Thyroid gland (tissue), 4 donors: ENCODE measurements at regions not wholly inside any gene's neighbourhood (a gene's known extent, or its start where the extent isn't known, plus 50 kb on each side); places are given as distances from the start of the nearest gene placed in this dataset.

Experiments used
- DNase-seq, 2 donors: peaks; one replicate each; pipeline ENCODE4 v3.0.0-alpha.2; 2019
- H3K27ac ChIP-seq, 3 donors: fragments of 200-600 bp; sonication (generic); 1 replicate in 2 of 3; 2 replicates in 1 of 3; pipeline ENCODE4 v1.5.1; 2016 to 2019; ENCODE audit warnings: mild to moderate bottlenecking in 1 of 3, moderate library complexity in 1 of 3
- H3K27me3 ChIP-seq: fragments of 200-600 bp; sonication (generic); one replicate; pipeline ENCODE4 v1.5.1; 2019
- H3K36me3 ChIP-seq, 2 donors: fragments of 200-600 bp; sonication (generic); one replicate each; pipeline ENCODE4 v1.5.1; 2016 to 2019
- H3K4me1 ChIP-seq, 2 donors: fragments of 200-600 bp; sonication (generic); one replicate each; pipeline ENCODE4 v1.5.1; 2017 to 2019
- H3K4me3 ChIP-seq, 3 donors: fragments of 200-600 bp; sonication (generic); replicated peaks in 1 of 3; 1 replicate in 2 of 3; 2 replicates in 1 of 3; pipeline ENCODE4 v1.5.1; 2016; ENCODE audit warnings: mild to moderate bottlenecking in 1 of 3
- H3K9me3 ChIP-seq: fragments of 200-600 bp; sonication (generic); one replicate; pipeline ENCODE4 v1.5.1; 2017
- CTCF ChIP-seq, 6 experiments: fragments of 200-600 bp in 3 of 6; fragments of 450-650 bp in 3 of 6; sonication (generic) in 3 of 6; IDR thresholded peaks; one replicate each; pipeline ENCODE4 v1.5.1; 2016 to 2019; ENCODE audit warnings: antibody characterized with exemption in 6 of 6, mild to moderate bottlenecking in 2 of 6, inconsistent platforms in 1 of 6, moderate library complexity in 1 of 6
- POLR2A ChIP-seq, 2 donors: fragments of 450-650 bp; IDR thresholded peaks; one replicate each; pipeline ENCODE4 v1.6.1; 2017; ENCODE audit warnings: antibody characterized with exemption in 2 of 2, mild to moderate bottlenecking in 2 of 2, moderate library complexity in 1 of 2
- WGBS, 2 donors: methylation state at CpG; one replicate each; pipeline ENCODE4 v1.1.5; 2017; 5-methylcytosine and 5-hydroxymethylcytosine counted together
- intact Hi-C: fragments of 100-400 bp; cut with DNase I; formaldehyde crosslinking; loops from one replicate; pipeline ENCODE4 v1.15.1; 2023

GRCh38 chr10:124211921-124212320, 118.5 kb upstream of the CHST15 start:
- no peaks in the 10 kb centered on the region for H3K36me3 ChIP-seq
- intact Hi-C loops = no loop called here
- TF ChIP-seq POLR2A (IDR thresholded peaks at IDR 0.05) (no peak), CTCF (IDR thresholded peaks at IDR 0.05) (no peak)
- no peaks in the 10 kb centered on the region for H3K9me3 ChIP-seq
- no peak overlapping the region for H3K27ac ChIP-seq
- no peak for DNase-seq
- no peak overlapping the region for H3K4me3 ChIP-seq
- no peaks in the 10 kb centered on the region for H3K27me3 ChIP-seq
- H3K4me1 ChIP-seq = no peaks in the 10 kb centered on the region
- WGBS, 2 donors = 92% methylated on average over 8 of the region's 8 CpGs

GRCh38 chr10:124210263-124210662, 116.9 kb upstream of the CHST15 start:
- intact Hi-C loops = no loop called here
- no peaks in the 10 kb centered on the region for H3K27me3 ChIP-seq
- no peak overlapping the region for H3K27ac ChIP-seq
- H3K4me3 ChIP-seq = no peak overlapping the region
- no peaks in the 10 kb centered on the region for H3K4me1 ChIP-seq
- no peaks in the 10 kb centered on the region for H3K36me3 ChIP-seq
- TF ChIP-seq CTCF (IDR thresholded peaks at IDR 0.05) = no peak
- no peak for TF ChIP-seq POLR2A (IDR thresholded peaks at IDR 0.05)
- no peak for DNase-seq
- 80 to 95% methylated on average over 1 of the region's 1 CpG for WGBS, 2 donors
- no peaks in the 10 kb centered on the region for H3K9me3 ChIP-seq

- no peak for DNase-seq
- WGBS, 2 donors = 93 to 96% methylated on average over 4 to 5 of the region's 5 CpGs
- no peaks in the 10 kb centered on the region for H3K4me1 ChIP-seq
- no peaks in the 10 kb centered on the region for H3K36me3 ChIP-seq
- H3K27me3 ChIP-seq = no peaks in the 10 kb centered on the region
- H3K9me3 ChIP-seq = no peaks in the 10 kb centered on the region
- intact Hi-C loops = no loop called here
- no peak overlapping the region for H3K4me3 ChIP-seq
- no peak for TF ChIP-seq CTCF (IDR thresholded peaks at IDR 0.05)
- no peak for TF ChIP-seq POLR2A (IDR thresholded peaks at IDR 0.05)
- H3K27ac ChIP-seq = no peak overlapping the region
These were observed 114.0 kb upstream of the CHST15 start for GRCh38 chr10:124207391-124207790.

- DNase-seq = no peak
- Histone ChIP-seq H3K4me1 (no peaks in the 10 kb centered on the region), H3K4me3 (no peak overlapping the region), H3K9me3 (no peaks in the 10 kb centered on the region), H3K36me3 (no peaks in the 10 kb centered on the region), H3K27ac (no peak overlapping the region), H3K27me3 (no peaks in the 10 kb centered on the region)
- WGBS, 2 donors = 65 to 80% methylated on average over 4 of the region's 4 CpGs
- no peak for TF ChIP-seq CTCF (IDR thresholded peaks at IDR 0.05)
- no peak for TF ChIP-seq POLR2A (IDR thresholded peaks at IDR 0.05)
- intact Hi-C loops = no loop called here
These were observed 113.2 kb upstream of the CHST15 start for GRCh38 chr10:124206616-124207015.

GRCh38 chr10:124205432-124205831, 112.0 kb upstream of the CHST15 start:
- TF ChIP-seq CTCF (IDR thresholded peaks at IDR 0.05) = no peak
- Histone ChIP-seq H3K4me1 (no peaks in the 10 kb centered on the region), H3K9me3 (no peaks in the 10 kb centered on the region), H3K36me3 (no peaks in the 10 kb centered on the region), H3K4me3 (no peak overlapping the region), H3K27ac (no peak overlapping the region), H3K27me3 (no peaks in the 10 kb centered on the region)
- intact Hi-C loops = no loop called here
- 88 to 100% methylated on average over 1 of the region's 1 CpG for WGBS, 2 donors
- no peak for DNase-seq
